ENCODE measurements at regions not wholly inside any gene's neighbourhood (a gene's known extent, or its start where the extent isn't known, plus 50 kb on each side); places are given as distances from the start of the nearest gene placed in this dataset.

DNA sequence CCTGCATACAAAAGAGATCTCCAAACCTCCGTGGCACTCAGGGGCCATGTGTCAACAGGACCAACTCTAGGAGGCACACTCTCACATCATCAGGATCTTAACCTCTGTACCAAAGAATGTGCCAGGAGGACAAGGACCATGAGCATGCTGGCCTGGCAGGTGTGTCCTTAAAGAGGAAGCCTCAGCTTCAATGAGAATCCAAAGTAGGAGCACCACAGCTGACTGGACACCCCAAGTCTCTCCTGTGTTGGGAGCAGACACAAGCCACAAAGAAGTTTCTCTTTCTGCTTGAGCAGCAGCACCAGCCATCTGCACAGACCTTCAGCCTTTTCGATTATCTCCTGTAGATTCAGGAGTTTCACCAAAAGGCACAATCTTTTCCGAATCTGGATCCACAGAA lies 1734.5 kb downstream of the TP53TG3F start:
- DNase-seq (no peak), ATAC-seq (no peak)
- no peak overlapping the region for H3K4me3 ChIP-seq
- no peaks in the 10 kb centered on the region for H3K27me3 ChIP-seq
- H3K27ac ChIP-seq = no peak overlapping the region
- TF ChIP-seq POLR2A (IDR thresholded peaks at IDR 0.05) = no peak
- TF ChIP-seq, protein P1, sequence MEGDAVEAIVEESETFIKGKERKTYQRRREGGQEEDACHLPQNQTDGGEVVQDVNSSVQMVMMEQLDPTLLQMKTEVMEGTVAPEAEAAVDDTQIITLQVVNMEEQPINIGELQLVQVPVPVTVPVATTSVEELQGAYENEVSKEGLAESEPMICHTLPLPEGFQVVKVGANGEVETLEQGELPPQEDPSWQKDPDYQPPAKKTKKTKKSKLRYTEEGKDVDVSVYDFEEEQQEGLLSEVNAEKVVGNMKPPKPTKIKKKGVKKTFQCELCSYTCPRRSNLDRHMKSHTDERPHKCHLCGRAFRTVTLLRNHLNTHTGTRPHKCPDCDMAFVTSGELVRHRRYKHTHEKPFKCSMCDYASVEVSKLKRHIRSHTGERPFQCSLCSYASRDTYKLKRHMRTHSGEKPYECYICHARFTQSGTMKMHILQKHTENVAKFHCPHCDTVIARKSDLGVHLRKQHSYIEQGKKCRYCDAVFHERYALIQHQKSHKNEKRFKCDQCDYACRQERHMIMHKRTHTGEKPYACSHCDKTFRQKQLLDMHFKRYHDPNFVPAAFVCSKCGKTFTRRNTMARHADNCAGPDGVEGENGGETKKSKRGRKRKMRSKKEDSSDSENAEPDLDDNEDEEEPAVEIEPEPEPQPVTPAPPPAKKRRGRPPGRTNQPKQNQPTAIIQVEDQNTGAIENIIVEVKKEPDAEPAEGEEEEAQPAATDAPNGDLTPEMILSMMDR (IDR thresholded peaks at IDR 0.05) = no peak
- H3K36me3 ChIP-seq = no peaks in the 10 kb centered on the region
- WGBS (ENCODE audit: insufficient coverage, low coverage, low lambda C conversion rate, missing lambda C conversion rate) = 55% methylated on average over 3 of the region's 3 CpGs
- no peaks in the 10 kb centered on the region for H3K9me3 ChIP-seq
- intact Hi-C loops (cut with DNase I) = no loop called here
- no peaks in the 10 kb centered on the region for H3K4me1 ChIP-seq

DNA sequence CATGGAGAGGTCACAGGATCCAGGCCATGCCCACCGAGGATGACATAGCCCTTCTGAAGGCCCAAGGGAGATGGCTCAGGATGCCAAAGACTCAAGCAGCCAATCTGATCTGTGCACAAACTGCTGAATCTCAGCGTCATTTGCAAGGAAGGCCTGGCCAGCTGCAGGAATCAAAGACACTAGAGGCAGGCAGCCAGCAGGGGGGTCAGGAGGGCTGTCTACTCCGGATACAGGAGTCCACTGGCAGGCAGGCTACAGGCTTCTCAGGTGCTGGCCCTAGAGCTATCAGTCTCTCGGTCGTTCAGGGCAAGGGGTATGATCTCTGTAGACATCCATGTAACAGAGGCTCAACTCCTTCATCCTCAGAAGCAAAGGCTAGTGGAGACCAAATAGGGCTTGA lies 1735.3 kb downstream of the TP53TG3F start:
- H3K9me3 ChIP-seq = no peaks in the 10 kb centered on the region
- ATAC-seq (no peak), DNase-seq (no peak)
- no peak overlapping the region for H3K27ac ChIP-seq
- TF ChIP-seq, protein P1 (IDR thresholded peaks at IDR 0.05) = no peak
- TF ChIP-seq POLR2A (IDR thresholded peaks at IDR 0.05) = no peak
- no peaks in the 10 kb centered on the region for H3K36me3 ChIP-seq
- no peak overlapping the region for H3K4me3 ChIP-seq
- intact Hi-C loops (cut with DNase I) = no loop called here
- no peaks in the 10 kb centered on the region for H3K4me1 ChIP-seq
- 82% methylated on average over 3 of the region's 5 CpGs for WGBS (ENCODE audit: insufficient coverage, low coverage, low lambda C conversion rate, missing lambda C conversion rate)
- H3K27me3 ChIP-seq = no peaks in the 10 kb centered on the region

DNA sequence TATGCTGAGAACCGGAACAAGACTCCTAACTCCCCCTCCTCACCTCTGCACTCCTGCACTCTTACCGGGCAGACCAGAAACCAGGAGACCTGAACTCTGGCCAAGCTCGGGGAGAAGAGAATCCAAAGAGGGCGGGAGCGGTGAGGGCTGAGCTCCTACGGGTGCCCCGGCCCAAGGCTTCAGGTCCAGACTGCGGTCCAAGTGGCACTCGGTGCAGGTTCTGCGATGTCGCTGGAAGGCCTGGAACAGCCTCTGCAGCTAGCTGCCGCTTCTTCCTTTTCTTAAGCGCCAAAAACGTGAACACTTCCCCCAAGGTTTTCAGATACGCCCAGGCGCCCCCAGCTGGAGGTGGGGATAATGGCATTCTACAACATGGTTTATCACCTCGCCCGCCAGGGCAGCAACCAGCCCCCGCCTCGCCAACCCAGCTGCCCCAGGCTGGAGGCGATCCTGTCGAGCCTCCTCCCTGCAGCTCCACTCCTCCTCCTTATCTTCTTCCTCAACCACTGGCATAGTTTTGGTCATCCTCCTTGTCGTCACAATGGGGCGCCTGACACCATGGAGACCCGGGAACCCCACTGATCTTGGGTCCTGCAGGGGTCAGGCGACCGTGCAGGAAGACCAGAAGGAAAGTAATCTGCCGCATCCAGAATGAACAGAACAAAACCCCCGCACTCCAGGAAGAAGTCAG lies 1735.9 kb downstream of the TP53TG3F start:
- 56% methylated on average over 16 of the region's 29 CpGs for WGBS (ENCODE audit: insufficient coverage, low coverage, low lambda C conversion rate, missing lambda C conversion rate)
- Histone ChIP-seq H3K27me3 (no peaks in the 10 kb centered on the region), H3K27ac (no peak overlapping the region), H3K9me3 (no peaks in the 10 kb centered on the region), H3K36me3 (no peaks in the 10 kb centered on the region), H3K4me3 (no peak overlapping the region), H3K4me1 (no peaks in the 10 kb centered on the region)
- DNase-seq (no peak), ATAC-seq (no peak)
- intact Hi-C loops (cut with DNase I) = no loop called here
- TF ChIP-seq POLR2A (IDR thresholded peaks at IDR 0.05) = no peak
- TF ChIP-seq, protein P1 (IDR thresholded peaks at IDR 0.05) = no peak

DNA sequence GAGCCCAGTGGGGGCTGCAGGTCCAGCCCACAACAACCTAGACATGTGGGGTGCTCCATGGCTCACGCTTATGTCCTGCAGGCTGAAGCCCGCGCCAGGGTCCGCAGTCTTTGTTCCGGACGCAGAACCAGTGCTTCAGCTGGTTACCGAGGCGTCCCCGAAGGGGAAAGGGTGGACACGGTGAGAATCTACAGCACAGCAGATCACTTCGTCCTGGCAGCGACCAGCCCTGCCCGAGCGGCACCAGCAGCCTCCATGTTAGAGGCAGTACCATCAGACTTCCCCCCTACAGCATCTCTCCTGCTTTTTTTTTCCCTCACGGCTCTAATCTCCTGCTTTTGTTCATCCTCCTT lies 1736.4 kb downstream of the TP53TG3F start:
- WGBS (ENCODE audit: insufficient coverage, low coverage, low lambda C conversion rate, missing lambda C conversion rate) = 40% methylated on average over 4 of the region's 15 CpGs
- Histone ChIP-seq H3K27ac (no peak overlapping the region), H3K36me3 (no peaks in the 10 kb centered on the region), H3K4me3 (no peak overlapping the region), H3K27me3 (no peaks in the 10 kb centered on the region), H3K4me1 (no peaks in the 10 kb centered on the region), H3K9me3 (no peaks in the 10 kb centered on the region)
- DNase-seq = no peak
- TF ChIP-seq POLR2A (IDR thresholded peaks at IDR 0.05) = no peak
- TF ChIP-seq, protein P1 (IDR thresholded peaks at IDR 0.05) = no peak
- intact Hi-C loops (cut with DNase I) = no loop called here
- ATAC-seq = no peak

DNA sequence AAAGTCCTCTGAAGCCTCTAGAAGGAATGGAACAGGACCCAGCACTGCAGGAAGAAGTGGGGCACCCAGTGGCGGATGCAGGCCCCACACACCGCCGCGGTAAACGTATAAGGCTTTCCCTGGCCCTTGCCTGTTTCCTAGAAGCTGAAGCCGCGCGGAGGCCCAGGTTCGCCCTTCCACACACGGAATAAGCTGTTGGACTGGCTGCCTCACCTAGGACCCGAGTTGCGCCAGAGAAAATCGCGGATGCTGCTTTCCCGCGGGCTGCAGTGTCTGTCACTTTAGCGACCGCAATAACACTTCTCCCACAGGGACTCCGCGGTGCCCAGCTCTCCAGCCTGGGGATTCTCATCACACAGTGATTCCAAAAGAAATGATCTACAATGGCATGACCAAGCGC lies 1736.9 kb downstream of the TP53TG3F start:
- ATAC-seq = no peak
- no peak overlapping the region for H3K27ac ChIP-seq
- H3K36me3 ChIP-seq = no peaks in the 10 kb centered on the region
- H3K4me3 ChIP-seq = no peak overlapping the region
- WGBS (ENCODE audit: insufficient coverage, low coverage, low lambda C conversion rate, missing lambda C conversion rate) = 61% methylated on average over 3 of the region's 21 CpGs
- no peak for TF ChIP-seq POLR2A (IDR thresholded peaks at IDR 0.05)
- TF ChIP-seq, protein P1 (IDR thresholded peaks at IDR 0.05) = no peak
- intact Hi-C loops (cut with DNase I) = no loop called here
- no peak for DNase-seq
- no peaks in the 10 kb centered on the region for H3K4me1 ChIP-seq
- H3K9me3 ChIP-seq = no peaks in the 10 kb centered on the region
- no peaks in the 10 kb centered on the region for H3K27me3 ChIP-seq

All from right lobe of liver (tissue), 6 donors.